Liver (tissue), 2 donors: ENCODE measurements at regions not wholly inside any gene's neighbourhood (a gene's known extent, or its start where the extent isn't known, plus 50 kb on each side); places are given as distances from the start of the nearest gene placed in this dataset.

Source experiments
- CTCF ChIP-seq: fragments of 150-350 bp; IDR thresholded peaks from 2 replicates; pipeline ENCODE4 v1.5.1; 2017; ENCODE audit warnings: improper control_type of control experiment, low read depth, low read length; ENCODE audit not compliant: missing input control
- REST ChIP-seq: IDR thresholded peaks from 2 replicates; pipeline ENCODE4 v1.6.1; 2016; ENCODE audit warnings: antibody characterized with exemption, mild to moderate bottlenecking
- YY1 ChIP-seq: IDR thresholded peaks from 2 replicates; pipeline ENCODE4 v1.6.1; 2016; ENCODE audit warnings: antibody characterized with exemption, mild to moderate bottlenecking
- donor health status: healthy.

GRCh38 chr9:79433703-79434102, 138.1 kb upstream of the TLE4 start:
- TF ChIP-seq YY1, result no peak
- no peak for TF ChIP-seq CTCF
- no peak for TF ChIP-seq REST
